ENCODE measurements at regions not wholly inside any gene's neighbourhood (a gene's known extent, or its start where the extent isn't known, plus 50 kb on each side); places are given as distances from the start of the nearest gene placed in this dataset.

DNA sequence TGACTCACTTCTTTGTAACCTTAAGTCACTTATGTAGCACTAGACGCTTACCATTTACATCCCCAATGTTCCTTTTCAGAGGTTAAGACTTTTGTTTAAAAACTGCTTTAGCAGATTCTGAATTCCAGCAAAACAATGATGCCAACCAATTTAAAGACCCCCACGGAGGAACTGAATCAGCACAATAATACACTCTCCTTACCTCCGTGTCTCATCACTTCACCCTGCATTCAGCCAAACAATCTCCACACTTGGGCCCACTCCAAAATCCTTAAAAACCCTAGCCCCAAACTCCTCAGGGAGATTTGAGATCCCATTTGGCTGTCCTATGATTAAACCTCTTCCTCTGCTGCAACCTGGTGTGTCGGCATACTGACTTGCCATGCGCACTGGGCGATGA lies 153.9 kb downstream of the B3GNT2 start:
- DNase-seq (ENCODE audit: low spot score) = no peak
- no peaks in the 10 kb centered on the region for H3K36me3 ChIP-seq (ENCODE audit: control insufficient read depth in 4 of 4, insufficient read depth in 3 of 4, low read depth in 1 of 4, low read length in 3 of 4)
- H3K9me3 ChIP-seq (ENCODE audit: control insufficient read depth in 4 of 4, low read length in 3 of 4) = no peaks in the 10 kb centered on the region
- no peak overlapping the region for H3K27ac ChIP-seq (ENCODE audit: low read depth in 1 of 2, low read length in 2 of 2)
- WGBS = 90% methylated on average over 6 of the region's 6 CpGs
- H3K27me3 ChIP-seq (ENCODE audit: control insufficient read depth in 4 of 4, insufficient read depth in 4 of 4, low read length in 3 of 4) = no peaks in the 10 kb centered on the region
- H3K4me3 ChIP-seq (ENCODE audit: low read depth in 1 of 3, low read length in 3 of 3) = no peak overlapping the region
- no peaks in the 10 kb centered on the region for H3K4me1 ChIP-seq (ENCODE audit: control insufficient read depth in 4 of 4, insufficient read depth in 4 of 4, low read length in 3 of 4)
- TF ChIP-seq FOXA2 (IDR thresholded peaks at IDR 0.05) = no peak
- no peak for TF ChIP-seq HNF4A (conservative IDR thresholded peaks at IDR 0.05)
- H3K9ac ChIP-seq (ENCODE audit: low read depth in 1 of 2, low read length in 2 of 2) = no peak overlapping the region

DNA sequence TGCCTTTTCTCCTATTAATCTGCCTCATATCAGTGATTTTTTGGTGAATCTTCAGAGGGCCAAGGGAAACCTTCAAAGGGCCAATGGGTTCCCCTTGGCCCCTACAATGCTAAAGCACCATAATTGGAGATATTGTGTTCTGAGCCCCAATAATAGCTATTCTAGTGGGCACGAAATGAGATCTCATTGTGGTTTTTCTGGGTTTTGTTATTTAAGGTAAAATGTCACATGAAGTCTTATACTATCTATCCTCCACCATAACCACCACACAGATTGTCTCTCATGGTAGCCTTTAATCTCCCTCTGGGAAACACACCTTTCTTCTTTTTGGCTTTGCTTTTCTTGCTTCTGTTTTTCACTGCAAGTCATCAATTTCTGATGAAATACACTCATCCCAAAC lies 152.8 kb downstream of the B3GNT2 start:
- no peaks in the 10 kb centered on the region for H3K27me3 ChIP-seq (ENCODE audit: control insufficient read depth in 4 of 4, insufficient read depth in 4 of 4, low read length in 3 of 4)
- H3K4me1 ChIP-seq (ENCODE audit: control insufficient read depth in 4 of 4, insufficient read depth in 4 of 4, low read length in 3 of 4) = peaks cover 0 to 3% (median 3%) of the 10 kb centered on the region in 4 donors
- no peak overlapping the region for H3K27ac ChIP-seq (ENCODE audit: low read depth in 1 of 2, low read length in 2 of 2)
- H3K36me3 ChIP-seq (ENCODE audit: control insufficient read depth in 4 of 4, insufficient read depth in 3 of 4, low read depth in 1 of 4, low read length in 3 of 4) = no peaks in the 10 kb centered on the region
- H3K9ac ChIP-seq (ENCODE audit: low read depth in 1 of 2, low read length in 2 of 2) = no peak overlapping the region
- TF ChIP-seq, protein P1, sequence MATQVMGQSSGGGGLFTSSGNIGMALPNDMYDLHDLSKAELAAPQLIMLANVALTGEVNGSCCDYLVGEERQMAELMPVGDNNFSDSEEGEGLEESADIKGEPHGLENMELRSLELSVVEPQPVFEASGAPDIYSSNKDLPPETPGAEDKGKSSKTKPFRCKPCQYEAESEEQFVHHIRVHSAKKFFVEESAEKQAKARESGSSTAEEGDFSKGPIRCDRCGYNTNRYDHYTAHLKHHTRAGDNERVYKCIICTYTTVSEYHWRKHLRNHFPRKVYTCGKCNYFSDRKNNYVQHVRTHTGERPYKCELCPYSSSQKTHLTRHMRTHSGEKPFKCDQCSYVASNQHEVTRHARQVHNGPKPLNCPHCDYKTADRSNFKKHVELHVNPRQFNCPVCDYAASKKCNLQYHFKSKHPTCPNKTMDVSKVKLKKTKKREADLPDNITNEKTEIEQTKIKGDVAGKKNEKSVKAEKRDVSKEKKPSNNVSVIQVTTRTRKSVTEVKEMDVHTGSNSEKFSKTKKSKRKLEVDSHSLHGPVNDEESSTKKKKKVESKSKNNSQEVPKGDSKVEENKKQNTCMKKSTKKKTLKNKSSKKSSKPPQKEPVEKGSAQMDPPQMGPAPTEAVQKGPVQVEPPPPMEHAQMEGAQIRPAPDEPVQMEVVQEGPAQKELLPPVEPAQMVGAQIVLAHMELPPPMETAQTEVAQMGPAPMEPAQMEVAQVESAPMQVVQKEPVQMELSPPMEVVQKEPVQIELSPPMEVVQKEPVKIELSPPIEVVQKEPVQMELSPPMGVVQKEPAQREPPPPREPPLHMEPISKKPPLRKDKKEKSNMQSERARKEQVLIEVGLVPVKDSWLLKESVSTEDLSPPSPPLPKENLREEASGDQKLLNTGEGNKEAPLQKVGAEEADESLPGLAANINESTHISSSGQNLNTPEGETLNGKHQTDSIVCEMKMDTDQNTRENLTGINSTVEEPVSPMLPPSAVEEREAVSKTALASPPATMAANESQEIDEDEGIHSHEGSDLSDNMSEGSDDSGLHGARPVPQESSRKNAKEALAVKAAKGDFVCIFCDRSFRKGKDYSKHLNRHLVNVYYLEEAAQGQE (IDR thresholded peaks at IDR 0.05) = no peak
- TF ChIP-seq GABPA (IDR thresholded peaks at IDR 0.05 in 1 of 2, conservative IDR thresholded peaks at IDR 0.05 in 1 of 2) (no peak), HNF4G (IDR thresholded peaks at IDR 0.05) (no peak), FOXA2 (IDR thresholded peaks at IDR 0.05) (no peak), EGR1 (IDR thresholded peaks at IDR 0.05; ENCODE audit: low read depth in 2 of 2) (no peak), JUND (IDR thresholded peaks at IDR 0.05) (no peak), RXRA (IDR thresholded peaks at IDR 0.05) (no peak), RAD21 (IDR thresholded peaks at IDR 0.05) (no peak), YY1 (IDR thresholded peaks at IDR 0.05) (no peak), HNF4A (conservative IDR thresholded peaks at IDR 0.05) (no peak), TAF1 (conservative IDR thresholded peaks at IDR 0.05) (no peak)
- TF ChIP-seq, protein P2, sequence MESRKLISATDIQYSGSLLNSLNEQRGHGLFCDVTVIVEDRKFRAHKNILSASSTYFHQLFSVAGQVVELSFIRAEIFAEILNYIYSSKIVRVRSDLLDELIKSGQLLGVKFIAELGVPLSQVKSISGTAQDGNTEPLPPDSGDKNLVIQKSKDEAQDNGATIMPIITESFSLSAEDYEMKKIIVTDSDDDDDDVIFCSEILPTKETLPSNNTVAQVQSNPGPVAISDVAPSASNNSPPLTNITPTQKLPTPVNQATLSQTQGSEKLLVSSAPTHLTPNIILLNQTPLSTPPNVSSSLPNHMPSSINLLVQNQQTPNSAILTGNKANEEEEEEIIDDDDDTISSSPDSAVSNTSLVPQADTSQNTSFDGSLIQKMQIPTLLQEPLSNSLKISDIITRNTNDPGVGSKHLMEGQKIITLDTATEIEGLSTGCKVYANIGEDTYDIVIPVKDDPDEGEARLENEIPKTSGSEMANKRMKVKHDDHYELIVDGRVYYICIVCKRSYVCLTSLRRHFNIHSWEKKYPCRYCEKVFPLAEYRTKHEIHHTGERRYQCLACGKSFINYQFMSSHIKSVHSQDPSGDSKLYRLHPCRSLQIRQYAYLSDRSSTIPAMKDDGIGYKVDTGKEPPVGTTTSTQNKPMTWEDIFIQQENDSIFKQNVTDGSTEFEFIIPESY (IDR thresholded peaks at IDR 0.05) = no peak
- TF ChIP-seq, protein P3, sequence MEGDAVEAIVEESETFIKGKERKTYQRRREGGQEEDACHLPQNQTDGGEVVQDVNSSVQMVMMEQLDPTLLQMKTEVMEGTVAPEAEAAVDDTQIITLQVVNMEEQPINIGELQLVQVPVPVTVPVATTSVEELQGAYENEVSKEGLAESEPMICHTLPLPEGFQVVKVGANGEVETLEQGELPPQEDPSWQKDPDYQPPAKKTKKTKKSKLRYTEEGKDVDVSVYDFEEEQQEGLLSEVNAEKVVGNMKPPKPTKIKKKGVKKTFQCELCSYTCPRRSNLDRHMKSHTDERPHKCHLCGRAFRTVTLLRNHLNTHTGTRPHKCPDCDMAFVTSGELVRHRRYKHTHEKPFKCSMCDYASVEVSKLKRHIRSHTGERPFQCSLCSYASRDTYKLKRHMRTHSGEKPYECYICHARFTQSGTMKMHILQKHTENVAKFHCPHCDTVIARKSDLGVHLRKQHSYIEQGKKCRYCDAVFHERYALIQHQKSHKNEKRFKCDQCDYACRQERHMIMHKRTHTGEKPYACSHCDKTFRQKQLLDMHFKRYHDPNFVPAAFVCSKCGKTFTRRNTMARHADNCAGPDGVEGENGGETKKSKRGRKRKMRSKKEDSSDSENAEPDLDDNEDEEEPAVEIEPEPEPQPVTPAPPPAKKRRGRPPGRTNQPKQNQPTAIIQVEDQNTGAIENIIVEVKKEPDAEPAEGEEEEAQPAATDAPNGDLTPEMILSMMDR (IDR thresholded peaks at IDR 0.05; ENCODE audit: low read depth, low read length, missing input control) = no peak
- TF ChIP-seq, protein P4, sequence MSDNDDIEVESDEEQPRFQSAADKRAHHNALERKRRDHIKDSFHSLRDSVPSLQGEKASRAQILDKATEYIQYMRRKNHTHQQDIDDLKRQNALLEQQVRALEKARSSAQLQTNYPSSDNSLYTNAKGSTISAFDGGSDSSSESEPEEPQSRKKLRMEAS (IDR thresholded peaks at IDR 0.05) = no peak
- no peak overlapping the region for H3K4me3 ChIP-seq (ENCODE audit: low read depth in 1 of 3, low read length in 3 of 3)
- no peaks in the 10 kb centered on the region for H3K9me3 ChIP-seq (ENCODE audit: control insufficient read depth in 4 of 4, low read length in 3 of 4)
- no peak for DNase-seq (ENCODE audit: low spot score)
- 88% methylated on average over 1 of the region's 1 CpG for WGBS

Data from liver (tissue), 8 donors.